ENCODE measurements at regions not wholly inside any gene's neighbourhood (a gene's known extent, or its start where the extent isn't known, plus 50 kb on each side); places are given as distances from the start of the nearest gene placed in this dataset.

- TF ChIP-seq POLR2A (IDR thresholded peaks at IDR 0.05; ENCODE audit: borderline replicate concordance, extremely low read depth, insufficient read depth, insufficient read length) (no peak), EZH2 (IDR thresholded peaks at IDR 0.05) (no peak), ATF3 (IDR thresholded peaks at IDR 0.05) (no peak), CTCF (IDR thresholded peaks at IDR 0.05 in 2 of 3, conservative IDR thresholded peaks at IDR 0.05 in 1 of 3; ENCODE audit: borderline replicate concordance in 1 of 3, insufficient read depth in 1 of 3, low read depth in 2 of 3, low read length in 2 of 3) (no peak), POLR2AphosphoS5 (IDR thresholded peaks at IDR 0.05; ENCODE audit: low read depth, low read length) (no peak), REST (IDR thresholded peaks at IDR 0.05; ENCODE audit: low read depth) (no peak), RAD21 (IDR thresholded peaks at IDR 0.05; ENCODE audit: low read depth) (no peak)
Observed at GRCh38 chrX:20421275-20421674, 154.6 kb upstream of the RPS6KA3 start.
